GM18951 (cell line): ENCODE measurements at regions not wholly inside any gene's neighbourhood (a gene's known extent, or its start where the extent isn't known, plus 50 kb on each side); places are given as distances from the start of the nearest gene placed in this dataset.
"Not testable (repeated sequence)": the region's sequence is repeated elsewhere in the genome, so short reads cannot be mapped to it uniquely, and the experiment has no call there.

Experiments used
- POLR2A ChIP-seq: IDR thresholded peaks from 4 replicates; pipeline ENCODE4 v1.6.1; 2011; ENCODE audit warnings: mild to moderate bottlenecking; ENCODE audit not compliant: insufficient read length, insufficient read depth; ENCODE audit errors: extremely low read depth
- in situ Hi-C: fragments of 300-500 bp; cut with MboI; formaldehyde crosslinking; loops from one replicate; pipeline ENCODE4 v1.12.0; 2022; ENCODE audit warnings: low sequenced_read_pairs, mixed read lengths, inconsistent platforms; ENCODE audit not compliant: unreplicated experiment

GRCh38 chr2:142416996-142417395, 286.2 kb upstream of the LRP1B start:
- in situ Hi-C loops, result no loop called here
- no peak for TF ChIP-seq POLR2A

GRCh38 chr2:142415461-142415860, 284.6 kb upstream of the LRP1B start:
- no peak for TF ChIP-seq POLR2A
- in situ Hi-C loops, result no loop called here

GRCh38 chr2:142398212-142398611, 267.4 kb upstream of the LRP1B start:
- in situ Hi-C loops, result no loop called here
- no peak for TF ChIP-seq POLR2A

- TF ChIP-seq POLR2A, result no peak
- in situ Hi-C loops, result no loop called here
Measured at GRCh38 chr2:142395291-142395690, 264.5 kb upstream of the LRP1B start.

- no peak for TF ChIP-seq POLR2A
- in situ Hi-C loops, result no loop called here
Measured at GRCh38 chr2:142380372-142380771, 249.6 kb upstream of the LRP1B start.

GRCh38 chr2:142362069-142362468, 231.3 kb upstream of the LRP1B start:
- in situ Hi-C loops, result not testable (repeated sequence)

- in situ Hi-C loops, result no loop called here
- TF ChIP-seq POLR2A, result no peak
Measured at GRCh38 chr2:142347751-142348150, 216.9 kb upstream of the LRP1B start.

- in situ Hi-C loops, result no loop called here
- no peak for TF ChIP-seq POLR2A
Measured at GRCh38 chr2:142339261-142339660, 208.4 kb upstream of the LRP1B start.

GRCh38 chr2:142332196-142332595, 201.4 kb upstream of the LRP1B start:
- in situ Hi-C loops, result no loop called here
- no peak for TF ChIP-seq POLR2A

- in situ Hi-C loops, result no loop called here
- TF ChIP-seq POLR2A, result no peak
Measured at GRCh38 chr2:142330458-142330857, 199.6 kb upstream of the LRP1B start.

- no peak for TF ChIP-seq POLR2A
- in situ Hi-C loops, result no loop called here
Measured at GRCh38 chr2:142325870-142326269, 195.1 kb upstream of the LRP1B start.

GRCh38 chr2:142323206-142323605, 192.4 kb upstream of the LRP1B start:
- TF ChIP-seq POLR2A, result no peak
- in situ Hi-C loops, result no loop called here

- TF ChIP-seq POLR2A, result no peak
Measured at GRCh38 chr2:142321706-142322280, 191.0 kb upstream of the LRP1B start.

GRCh38 chr2:142320067-142320466, 189.3 kb upstream of the LRP1B start:
- TF ChIP-seq POLR2A, result no peak
- in situ Hi-C loops, result no loop called here

More at GRCh38 chr2:142321706-142322280, 191.0 kb upstream of the LRP1B start:
- in situ Hi-C loops, result no loop called here

GRCh38 chr2:142316049-142316448, 185.2 kb upstream of the LRP1B start:
- in situ Hi-C loops, result no loop called here
- TF ChIP-seq POLR2A, result no peak
